DMS 273 (cell line): ENCODE measurements at regions not wholly inside any gene's neighbourhood (a gene's known extent, or its start where the extent isn't known, plus 50 kb on each side); places are given as distances from the start of the nearest gene placed in this dataset.

Experiments used
- DNase-seq: peaks from one replicate; lab custom pipeline; 2025; ENCODE audit not compliant: unreplicated experiment; lab: John Stamatoyannopoulos, UW

GRCh38 chr3:127352612-127353011 lies 64.8 kb upstream of the PRR20G start:
- DNase-seq = no peak

GRCh38 chr3:127351775-127352350 lies 64.0 kb upstream of the PRR20G start:
- DNase-seq = no peak

- peak; percentile 38 for DNase-seq
Observed at GRCh38 chr3:127351321-127351720, 63.5 kb upstream of the PRR20G start.

GRCh38 chr3:127350172-127351050 lies 62.6 kb upstream of the PRR20G start:
- DNase-seq = no peak

- DNase-seq = no peak
Observed at GRCh38 chr3:127349501-127350171, 61.8 kb upstream of the PRR20G start.

- DNase-seq = no peak
Observed at GRCh38 chr3:127342735-127343134, 54.9 kb upstream of the PRR20G start.

- DNase-seq = peak; percentile 97
Observed at GRCh38 chr3:127339928-127340861, 52.3 kb upstream of the PRR20G start.

- DNase-seq = no peak
Observed at GRCh38 chr3:127339016-127339415, 51.2 kb upstream of the PRR20G start.

- no peak for DNase-seq
Observed at GRCh38 chr3:127337911-127338531, 50.2 kb upstream of the PRR20G start.
